Mesendoderm (in vitro differentiated cells): ENCODE measurements at regions not wholly inside any gene's neighbourhood (a gene's known extent, or its start where the extent isn't known, plus 50 kb on each side); places are given as distances from the start of the nearest gene placed in this dataset.
"Not testable (repeated sequence)": the region's sequence is repeated elsewhere in the genome, so short reads cannot be mapped to it uniquely, and the experiment has no call there.

ENCODE experiments used
- DNase-seq: peaks from one replicate; pipeline ENCODE4 v3.0.0; 2013
- H2AK5ac ChIP-seq: 2 replicates; pipeline ENCODE4 v1.6.1; 2013; ENCODE audit warnings: low read length, inconsistent platforms
- H2BK120ac ChIP-seq: 2 replicates; pipeline ENCODE4 v1.6.1; 2013; ENCODE audit warnings: low read depth, mild to moderate bottlenecking, low read length, moderate library complexity, mixed read lengths
- H2BK15ac ChIP-seq: replicated peaks from 2 replicates; pipeline ENCODE4 v1.6.1; 2013; ENCODE audit warnings: low read depth, mild to moderate bottlenecking, moderate library complexity
- H2BK5ac ChIP-seq: 2 replicates; pipeline ENCODE4 v1.6.1; 2013; ENCODE audit warnings: low read length, inconsistent platforms
- H3K18ac ChIP-seq: 2 replicates; pipeline ENCODE4 v1.6.1; 2013; ENCODE audit warnings: mild to moderate bottlenecking, low read length, mixed read lengths
- H3K23ac ChIP-seq: one replicate; pipeline ENCODE4 v1.6.1; 2013; ENCODE audit warnings: low read length
- H3K27ac ChIP-seq: 2 replicates; pipeline ENCODE4 v1.5.1; 2013; ENCODE audit warnings: low read depth, mild to moderate bottlenecking, inconsistent platforms, low read length, moderate library complexity
- H3K27me3 ChIP-seq: 2 replicates; pipeline ENCODE4 v1.6.1; 2013; ENCODE audit warnings: low read length, control low read depth, mild to moderate bottlenecking, inconsistent platforms; ENCODE audit not compliant: insufficient read depth, poor library complexity
- H3K36me3 ChIP-seq: 2 replicates; pipeline ENCODE4 v1.6.1; 2013; ENCODE audit warnings: low read length, inconsistent platforms; ENCODE audit not compliant: control insufficient read depth, insufficient read depth
- H3K4ac ChIP-seq: one replicate; pipeline ENCODE4 v1.6.1; 2013; ENCODE audit warnings: low read depth, mild to moderate bottlenecking, low read length, moderate library complexity
- H3K4me1 ChIP-seq: 2 replicates; pipeline ENCODE4 v1.6.1; 2013; ENCODE audit warnings: low read depth, low read length, inconsistent platforms; ENCODE audit not compliant: control insufficient read depth
- H3K4me2 ChIP-seq: 2 replicates; pipeline ENCODE4 v1.6.1; 2013; ENCODE audit warnings: low read length
- H3K4me3 ChIP-seq: 2 replicates; pipeline ENCODE4 v1.5.1; 2013; ENCODE audit warnings: mild to moderate bottlenecking, low read length
- H3K56ac ChIP-seq: one replicate; pipeline ENCODE4 v1.6.1; 2013; ENCODE audit warnings: low read length
- H3K79me1 ChIP-seq: 2 replicates; pipeline ENCODE4 v1.6.1; 2013; ENCODE audit warnings: low read length, inconsistent platforms
- H3K79me2 ChIP-seq: 2 replicates; pipeline ENCODE4 v1.6.1; 2013; ENCODE audit warnings: mild to moderate bottlenecking, low read length; ENCODE audit not compliant: control insufficient read depth, insufficient read depth
- H3K9ac ChIP-seq: 2 replicates; pipeline ENCODE4 v1.6.1; 2013; ENCODE audit warnings: low read length, inconsistent platforms
- H4K5ac ChIP-seq: one replicate; pipeline ENCODE4 v1.6.1; 2013; ENCODE audit warnings: low read length
- H4K8ac ChIP-seq: one replicate; pipeline ENCODE4 v1.6.1; 2013; ENCODE audit warnings: low read depth, mild to moderate bottlenecking, control low read depth, low read length, moderate library complexity
- WGBS: extraction: QIAGEN DNeasy Blood & Tissue Kit; methylation state at CpG from one replicate; pipeline ENCODE4 v1.1.7; 2013; ENCODE audit warnings: low lambda C conversion rate, missing lambda C conversion rate; ENCODE audit not compliant: insufficient coverage; ENCODE audit errors: extremely low coverage; 5-methylcytosine and 5-hydroxymethylcytosine counted together

GRCh38 chr1:214143006-214143992 lies 137.7 kb upstream of the SMYD2 start:
- no peak overlapping the region for H2BK120ac ChIP-seq
- peak overlapping the region; percentile 25 for H3K56ac ChIP-seq
- H3K18ac ChIP-seq: peak overlapping the region; percentile 40
- no peak overlapping the region for H4K5ac ChIP-seq
- no peak overlapping the region for H3K27ac ChIP-seq
- H3K4me2 ChIP-seq: no peak overlapping the region
- H3K4me1 ChIP-seq: peaks cover 8% of the 10 kb centered on the region
- H3K79me1 ChIP-seq: no peaks in the 10 kb centered on the region
- DNase-seq: peak; percentile 45
- no peak overlapping the region for H3K4ac ChIP-seq
- no peak overlapping the region for H3K4me3 ChIP-seq
- no peak overlapping the region for H3K9ac ChIP-seq
- H2AK5ac ChIP-seq: no peak overlapping the region
- peak overlapping the region; percentile 65 for H2BK15ac ChIP-seq
- no CpG with 5 or more reads among the region's 17 CpGs for WGBS
- no peaks in the 10 kb centered on the region for H3K27me3 ChIP-seq
- H2BK5ac ChIP-seq: no peak overlapping the region
- H4K8ac ChIP-seq: no peak overlapping the region
- no peaks in the 10 kb centered on the region for H3K79me2 ChIP-seq
- H3K36me3 ChIP-seq: no peaks in the 10 kb centered on the region
- no peak overlapping the region for H3K23ac ChIP-seq

GRCh38 chr1:214144521-214144920 lies 136.4 kb upstream of the SMYD2 start:
- H3K27me3 ChIP-seq, H3K36me3 ChIP-seq, H2BK15ac ChIP-seq, H3K4ac ChIP-seq, H3K23ac ChIP-seq, H3K4me1 ChIP-seq, H3K18ac ChIP-seq, H3K56ac ChIP-seq, H3K27ac ChIP-seq, H4K8ac ChIP-seq, DNase-seq, H3K9ac ChIP-seq, H3K4me2 ChIP-seq, H3K4me3 ChIP-seq, H4K5ac ChIP-seq, H2BK120ac ChIP-seq, H2AK5ac ChIP-seq, H2BK5ac ChIP-seq, H3K79me2 ChIP-seq, H3K79me1 ChIP-seq: not testable (repeated sequence)
- no CpG with 5 or more reads among the region's 2 CpGs for WGBS

DNA sequence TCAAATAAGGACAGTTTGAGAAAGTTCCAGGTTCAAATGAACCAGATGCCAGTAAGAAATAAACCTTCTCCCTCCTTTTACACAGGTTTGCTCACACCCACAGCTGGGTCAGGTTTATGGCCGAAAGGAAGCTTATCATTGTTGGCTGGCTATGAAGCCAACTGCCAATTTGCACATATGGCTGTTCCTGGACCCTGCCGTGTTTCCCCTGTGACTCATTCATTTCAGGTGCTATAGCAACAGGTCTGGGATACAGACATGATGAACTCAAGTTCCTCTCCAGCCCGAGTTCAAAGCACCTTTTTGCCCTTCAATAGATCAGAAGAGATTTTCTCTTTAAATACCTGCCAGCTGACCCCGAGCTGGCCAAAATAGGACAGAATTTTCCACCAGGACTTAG lies 134.4 kb upstream of the SMYD2 start:
- Histone ChIP-seq H4K8ac (no peak overlapping the region), H2BK5ac (no peak overlapping the region), H3K4me1 (peaks cover 8% of the 10 kb centered on the region), H2BK15ac (no peak overlapping the region), H3K79me1 (no peaks in the 10 kb centered on the region), H3K4ac (no peak overlapping the region), H3K27me3 (no peaks in the 10 kb centered on the region), H3K27ac (no peak overlapping the region), H2BK120ac (no peak overlapping the region), H3K36me3 (no peaks in the 10 kb centered on the region), H4K5ac (no peak overlapping the region), H3K56ac (no peak overlapping the region), H3K79me2 (no peaks in the 10 kb centered on the region), H3K4me3 (no peak overlapping the region), H3K4me2 (no peak overlapping the region), H2AK5ac (no peak overlapping the region), H3K18ac (peak overlapping the region; percentile 39), H3K23ac (no peak overlapping the region), H3K9ac (no peak overlapping the region)
- WGBS: no CpG with 5 or more reads among the region's 4 CpGs
- peak; percentile 46 for DNase-seq

DNA sequence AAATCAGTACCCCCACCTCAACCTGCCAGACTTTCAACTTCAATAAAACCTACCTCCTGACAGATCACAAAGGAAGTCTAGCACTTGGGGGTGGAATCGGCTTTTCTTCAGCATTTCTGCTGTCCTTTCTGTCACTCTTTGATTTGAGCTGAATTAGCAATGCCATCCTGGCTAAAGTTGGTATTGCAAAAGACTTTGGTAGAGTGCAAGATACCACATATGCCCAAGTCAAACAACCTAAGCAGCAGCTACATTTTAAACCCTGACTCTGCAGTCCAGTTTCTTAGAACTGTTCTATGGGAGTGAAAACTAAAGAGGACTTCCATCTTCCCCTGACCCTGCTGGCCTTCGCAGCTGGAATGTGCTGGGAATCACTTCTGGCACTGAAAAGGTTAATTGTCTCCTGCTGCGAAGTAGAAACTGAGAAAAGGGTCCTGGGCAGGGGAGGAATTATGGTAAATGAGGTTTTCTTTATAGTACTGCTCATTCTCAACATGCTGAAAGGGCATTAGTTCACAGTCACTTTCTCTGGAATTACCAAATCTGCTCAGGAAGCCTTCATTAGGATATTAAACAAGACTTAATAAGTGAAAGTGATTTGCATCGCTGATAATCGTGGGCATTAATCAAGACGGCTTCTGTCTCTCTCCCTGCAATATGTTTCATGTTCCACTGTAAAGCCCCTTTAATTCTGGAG lies 126.2 kb upstream of the SMYD2 start:
- Histone ChIP-seq H3K56ac (no peak overlapping the region), H2BK120ac (no peak overlapping the region), H3K79me1 (no peaks in the 10 kb centered on the region), H3K27ac (no peak overlapping the region), H3K9ac (no peak overlapping the region), H4K8ac (no peak overlapping the region), H3K36me3 (no peaks in the 10 kb centered on the region), H3K18ac (no peak overlapping the region), H3K4me1 (peaks cover 18% of the 10 kb centered on the region), H3K79me2 (no peaks in the 10 kb centered on the region), H3K23ac (no peak overlapping the region), H3K4ac (no peak overlapping the region), H4K5ac (no peak overlapping the region), H2BK5ac (no peak overlapping the region), H3K4me2 (no peak overlapping the region), H2AK5ac (no peak overlapping the region), H3K27me3 (no peaks in the 10 kb centered on the region), H3K4me3 (no peak overlapping the region), H2BK15ac (no peak overlapping the region)
- peak; percentile 56 for DNase-seq
- no CpG with 5 or more reads among the region's 6 CpGs for WGBS

- Histone ChIP-seq H2BK5ac (no peak overlapping the region), H3K4me1 (peaks cover 18% of the 10 kb centered on the region), H3K36me3 (no peaks in the 10 kb centered on the region), H3K4me2 (no peak overlapping the region), H3K79me2 (no peaks in the 10 kb centered on the region), H3K27me3 (no peaks in the 10 kb centered on the region), H4K5ac (no peak overlapping the region), H3K27ac (no peak overlapping the region), H3K4me3 (no peak overlapping the region), H3K4ac (no peak overlapping the region), H3K9ac (no peak overlapping the region), H4K8ac (no peak overlapping the region), H2BK15ac (no peak overlapping the region), H3K56ac (no peak overlapping the region), H3K23ac (no peak overlapping the region), H3K18ac (no peak overlapping the region), H2BK120ac (no peak overlapping the region), H3K79me1 (no peaks in the 10 kb centered on the region), H2AK5ac (no peak overlapping the region)
- no peak for DNase-seq
- no CpG with 5 or more reads among the region's 2 CpGs for WGBS
Measured at GRCh38 chr1:214155987-214156625, 124.9 kb upstream of the SMYD2 start.
